H9 (cell line): ENCODE measurements at regions not wholly inside any gene's neighbourhood (a gene's known extent, or its start where the extent isn't known, plus 50 kb on each side); places are given as distances from the start of the nearest gene placed in this dataset.

Experiments used
- DNase-seq: peaks from one replicate; pipeline ENCODE4 v3.0.0-alpha.2; 2017
- H2AFZ ChIP-seq: one replicate; pipeline ENCODE4 v1.6.1; 2013; ENCODE audit warnings: mild to moderate bottlenecking, low read length, control low read depth, moderate library complexity
- H2AK5ac ChIP-seq: 2 replicates; pipeline ENCODE4 v1.6.1; 2013; ENCODE audit warnings: low read length, control low read depth, mixed read lengths; ENCODE audit not compliant: insufficient read length
- H2BK120ac ChIP-seq: one replicate; pipeline ENCODE4 v1.6.1; 2013; ENCODE audit warnings: low read depth, mild to moderate bottlenecking, low read length, control low read depth, inconsistent platforms; ENCODE audit not compliant: poor library complexity, severe bottlenecking
- H2BK12ac ChIP-seq: 2 replicates; pipeline ENCODE4 v1.6.1; 2013; ENCODE audit warnings: low read length, control low read depth, mixed read lengths, low read depth; ENCODE audit not compliant: insufficient read length
- H2BK15ac ChIP-seq: 2 replicates; pipeline ENCODE4 v1.6.1; 2013; ENCODE audit warnings: low read depth, low read length, control low read depth
- H2BK20ac ChIP-seq: one replicate; pipeline ENCODE4 v1.6.1; 2013; ENCODE audit warnings: low read depth, mild to moderate bottlenecking, low read length, control low read depth, inconsistent platforms; ENCODE audit not compliant: poor library complexity, severe bottlenecking
- H2BK5ac ChIP-seq: 2 replicates; pipeline ENCODE4 v1.6.1; 2013; ENCODE audit warnings: low read length, control low read depth, mixed read lengths; ENCODE audit not compliant: insufficient read length
- H3K14ac ChIP-seq: 2 replicates; pipeline ENCODE4 v1.6.1; 2013; ENCODE audit warnings: low read length, control low read depth; ENCODE audit not compliant: insufficient read depth
- H3K18ac ChIP-seq: 2 replicates; pipeline ENCODE4 v1.6.1; 2013; ENCODE audit warnings: low read depth, mild to moderate bottlenecking, mixed read lengths, low read length, control low read depth; ENCODE audit not compliant: insufficient read length
- H3K23ac ChIP-seq: 2 replicates; pipeline ENCODE4 v1.6.1; 2013; ENCODE audit warnings: low read length, control low read depth, mixed read lengths, low read depth; ENCODE audit not compliant: insufficient read length
- H3K23me2 ChIP-seq: 2 replicates; pipeline ENCODE4 v1.6.1; 2013; ENCODE audit warnings: low read depth, mild to moderate bottlenecking, mixed read lengths, low read length, control low read depth; ENCODE audit not compliant: insufficient read length, poor library complexity, severe bottlenecking
- H3K27ac ChIP-seq: 2 replicates; pipeline ENCODE4 v1.5.1; 2013; ENCODE audit warnings: low read length, control low read depth, mixed read lengths, low read depth; ENCODE audit not compliant: insufficient read length
- H3K27me3 ChIP-seq: 2 replicates; pipeline ENCODE4 v1.6.1; 2013; ENCODE audit warnings: low read length, control low read depth, inconsistent platforms; ENCODE audit not compliant: insufficient read depth
- H3K4ac ChIP-seq: 2 replicates; pipeline ENCODE4 v1.6.1; 2013; ENCODE audit warnings: low read depth, mild to moderate bottlenecking, control low read depth, inconsistent platforms, low read length, moderate library complexity
- H3K4me1 ChIP-seq: 2 replicates; pipeline ENCODE4 v1.6.1; 2013; ENCODE audit warnings: low read length, control low read depth, inconsistent platforms; ENCODE audit not compliant: insufficient read depth
- H3K4me2 ChIP-seq: 2 replicates; pipeline ENCODE4 v1.6.1; 2013; ENCODE audit warnings: low read length, control low read depth, mixed read lengths; ENCODE audit not compliant: insufficient read length, insufficient read depth
- H3K56ac ChIP-seq: 2 replicates; pipeline ENCODE4 v1.6.1; 2013; ENCODE audit warnings: low read depth, mild to moderate bottlenecking, mixed read lengths, low read length, control low read depth; ENCODE audit not compliant: insufficient read length
- H3K79me1 ChIP-seq: 2 replicates; pipeline ENCODE4 v1.6.1; 2013; ENCODE audit warnings: low read depth, mild to moderate bottlenecking, moderate library complexity, low read length, control low read depth, inconsistent platforms; ENCODE audit not compliant: insufficient read depth, poor library complexity, severe bottlenecking
- H3K79me2 ChIP-seq: 2 replicates; pipeline ENCODE4 v1.6.1; 2013; ENCODE audit warnings: low read length, control low read depth, inconsistent platforms; ENCODE audit not compliant: insufficient read depth
- H3K9ac ChIP-seq: 2 replicates; pipeline ENCODE4 v1.6.1; 2013; ENCODE audit warnings: low read length, control low read depth, mixed read lengths; ENCODE audit not compliant: insufficient read length; ENCODE audit errors: extremely low read depth
- H3K9me3 ChIP-seq: one replicate; pipeline ENCODE4 v1.6.1; 2013; ENCODE audit warnings: low read depth, low read length, inconsistent platforms; ENCODE audit not compliant: control insufficient read depth
- H3T11ph ChIP-seq: one replicate; pipeline ENCODE4 v1.6.1; 2013; ENCODE audit warnings: mild to moderate bottlenecking, low read length, control low read depth, inconsistent platforms
- H4K20me1 ChIP-seq: one replicate; pipeline ENCODE4 v1.6.1; 2013; ENCODE audit not compliant: control insufficient read depth, insufficient read length, insufficient read depth
- H4K5ac ChIP-seq: 2 replicates; pipeline ENCODE4 v1.6.1; 2013; ENCODE audit warnings: low read depth, mild to moderate bottlenecking, mixed read lengths, low read length, control low read depth; ENCODE audit not compliant: insufficient read length
- H4K8ac ChIP-seq: replicated peaks from 2 replicates; pipeline ENCODE4 v1.6.1; 2013; ENCODE audit warnings: low read length, control low read depth, mixed read lengths, low read depth; ENCODE audit not compliant: insufficient read length
- H4K91ac ChIP-seq: 2 replicates; pipeline ENCODE4 v1.6.1; 2013; ENCODE audit warnings: low read depth, mild to moderate bottlenecking, moderate library complexity, mixed read lengths, low read length, control low read depth; ENCODE audit not compliant: insufficient read length
- H3K27ac Mint-ChIP-seq, 3 experiments: 2 replicates in 2 of 3; 3 replicates in 1 of 3; pipeline ENCODE4 v1.8.0; 2020 to 2021; ENCODE audit warnings: mixed read lengths in 3 of 3, mild to moderate bottlenecking in 1 of 3, moderate library complexity in 1 of 3
- H3K27me3 Mint-ChIP-seq: 2 replicates; pipeline ENCODE4 v1.8.0; 2021; ENCODE audit warnings: low read depth, mild to moderate bottlenecking, moderate library complexity, mixed read lengths
- H3K36me3 Mint-ChIP-seq, 3 experiments: 2 replicates in 2 of 3; 3 replicates in 1 of 3; pipeline ENCODE4 v1.8.0; 2020 to 2021; ENCODE audit warnings: low read depth in 3 of 3, mixed read lengths in 3 of 3; ENCODE audit not compliant: insufficient read depth in 1 of 3
- H3K4me1 Mint-ChIP-seq, 2 experiments: 2 replicates each; pipeline ENCODE4 v1.8.0; 2020; ENCODE audit warnings: mixed read lengths in 2 of 2
- H3K4me3 Mint-ChIP-seq, 2 experiments: 2 replicates in 1 of 2; 3 replicates in 1 of 2; pipeline ENCODE4 v1.8.0; 2020 to 2021; ENCODE audit warnings: mild to moderate bottlenecking in 2 of 2, mixed read lengths in 2 of 2, moderate library complexity in 1 of 2
- H3K9me3 Mint-ChIP-seq, 2 experiments: 2 replicates in 1 of 2; 3 replicates in 1 of 2; pipeline ENCODE4 v1.8.0; 2020; ENCODE audit warnings: mild to moderate bottlenecking in 2 of 2, mixed read lengths in 2 of 2, moderate library complexity in 1 of 2
- CTCF ChIP-seq: fragments of 200-600 bp; sonication (generic); conservative IDR thresholded peaks from 3 replicates; pipeline ENCODE4 v1.8.0; 2021; ENCODE audit warnings: antibody characterized with exemption, mild to moderate bottlenecking
- WGBS: extraction: QIAGEN DNeasy Blood & Tissue Kit; methylation state at CpG from one replicate; pipeline ENCODE4 v1.1.7; 2013; ENCODE audit warnings: missing lambda C conversion rate, low lambda C conversion rate, mixed read lengths; ENCODE audit not compliant: insufficient read length; ENCODE audit errors: extremely low coverage; 5-methylcytosine and 5-hydroxymethylcytosine counted together

GRCh38 chr15:69539345-69539744, 86.7 kb downstream of the RPLP1 start:
- Histone ChIP-seq H3K18ac (no peak overlapping the region), H3K9me3 (no peaks in the 10 kb centered on the region), H4K8ac (no peak overlapping the region), H3K23ac (no peak overlapping the region), H3K14ac (no peak overlapping the region), H2AFZ (no peak overlapping the region), H3K9ac (no peak overlapping the region), H3K79me2 (no peaks in the 10 kb centered on the region), H2BK12ac (no peak overlapping the region), H2AK5ac (no peak overlapping the region), H2BK5ac (no peak overlapping the region), H3K4me2 (no peak overlapping the region), H3K4ac (no peak overlapping the region), H2BK15ac (no peak overlapping the region), H3K27ac (no peak overlapping the region), H2BK120ac (no peak overlapping the region), H3T11ph (no peak overlapping the region), H3K56ac (no peak overlapping the region), H3K27me3 (no peaks in the 10 kb centered on the region), H4K91ac (no peak overlapping the region), H3K23me2 (no peaks in the 10 kb centered on the region), H4K20me1 (no peaks in the 10 kb centered on the region), H3K4me1 (0 out of 2 replicates have a peak, but pooled peaks cover 3% of the 10 kb centered on the region), H3K79me1 (no peaks in the 10 kb centered on the region), H2BK20ac (no peak overlapping the region), H4K5ac (no peak overlapping the region)
- DNase-seq = no peak
- no peaks in the 10 kb centered on the region; a peak in 1 of 7 replicates for H3K36me3 Mint-ChIP-seq
- no peaks in the 10 kb centered on the region for H3K27me3 Mint-ChIP-seq
- peaks cover 19 to 52% of the 10 kb centered on the region in 2 experiments for H3K4me1 Mint-ChIP-seq
- H3K27ac Mint-ChIP-seq = peak overlapping the region in 1 of 3 experiments; percentile 90; a peak in 1 of 7 replicates
- no peak for TF ChIP-seq CTCF
- no CpG with 5 or more reads among the region's 11 CpGs for WGBS
- H3K4me3 Mint-ChIP-seq = no peak overlapping the region
- H3K9me3 Mint-ChIP-seq = no peaks in the 10 kb centered on the region
